ENCODE measurements at regions not wholly inside any gene's neighbourhood (a gene's known extent, or its start where the extent isn't known, plus 50 kb on each side); places are given as distances from the start of the nearest gene placed in this dataset.

GRCh38 chr2:180664507-180664906, 315.9 kb upstream of the UBE2E3 start:
- no peak for TF ChIP-seq TEAD4 (IDR thresholded peaks at IDR 0.05; ENCODE audit: borderline replicate concordance, insufficient read depth)
- TF ChIP-seq, protein P1, sequence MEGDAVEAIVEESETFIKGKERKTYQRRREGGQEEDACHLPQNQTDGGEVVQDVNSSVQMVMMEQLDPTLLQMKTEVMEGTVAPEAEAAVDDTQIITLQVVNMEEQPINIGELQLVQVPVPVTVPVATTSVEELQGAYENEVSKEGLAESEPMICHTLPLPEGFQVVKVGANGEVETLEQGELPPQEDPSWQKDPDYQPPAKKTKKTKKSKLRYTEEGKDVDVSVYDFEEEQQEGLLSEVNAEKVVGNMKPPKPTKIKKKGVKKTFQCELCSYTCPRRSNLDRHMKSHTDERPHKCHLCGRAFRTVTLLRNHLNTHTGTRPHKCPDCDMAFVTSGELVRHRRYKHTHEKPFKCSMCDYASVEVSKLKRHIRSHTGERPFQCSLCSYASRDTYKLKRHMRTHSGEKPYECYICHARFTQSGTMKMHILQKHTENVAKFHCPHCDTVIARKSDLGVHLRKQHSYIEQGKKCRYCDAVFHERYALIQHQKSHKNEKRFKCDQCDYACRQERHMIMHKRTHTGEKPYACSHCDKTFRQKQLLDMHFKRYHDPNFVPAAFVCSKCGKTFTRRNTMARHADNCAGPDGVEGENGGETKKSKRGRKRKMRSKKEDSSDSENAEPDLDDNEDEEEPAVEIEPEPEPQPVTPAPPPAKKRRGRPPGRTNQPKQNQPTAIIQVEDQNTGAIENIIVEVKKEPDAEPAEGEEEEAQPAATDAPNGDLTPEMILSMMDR (IDR thresholded peaks at IDR 0.05): no peak

Data from SK-N-SH (cell line).